Immature natural killer cell (primary cell): ENCODE measurements at regions not wholly inside any gene's neighbourhood (a gene's known extent, or its start where the extent isn't known, plus 50 kb on each side); places are given as distances from the start of the nearest gene placed in this dataset.

Experiments used
- DNase-seq, 3 donors: peaks; one replicate each; pipeline ENCODE4 v3.0.0; 2022; ENCODE audit warnings: mixed read lengths in 1 of 3
- H3K27ac Mint-ChIP-seq, 6 donors: one replicate each; pipeline ENCODE4 v1.8.0; 2020; ENCODE audit warnings: mixed read lengths in 6 of 6, mild to moderate bottlenecking in 5 of 6, inconsistent platforms in 4 of 6, moderate library complexity in 3 of 6
- H3K27me3 Mint-ChIP-seq, 3 donors: one replicate each; pipeline ENCODE4 v1.8.0; 2020 to 2021; ENCODE audit warnings: low read depth in 3 of 3, mild to moderate bottlenecking in 3 of 3, mixed read lengths in 3 of 3, moderate library complexity in 3 of 3, inconsistent platforms in 1 of 3
- H3K36me3 Mint-ChIP-seq, 3 donors: one replicate each; pipeline ENCODE4 v1.8.0; 2020; ENCODE audit warnings: mixed read lengths in 3 of 3, inconsistent platforms in 2 of 3, mild to moderate bottlenecking in 2 of 3
- H3K4me1 Mint-ChIP-seq, 2 donors: one replicate each; pipeline ENCODE4 v1.8.0; 2020; ENCODE audit warnings: inconsistent platforms in 2 of 2, mild to moderate bottlenecking in 2 of 2, mixed read lengths in 2 of 2, moderate library complexity in 1 of 2
- H3K4me3 Mint-ChIP-seq, 5 donors: one replicate each; pipeline ENCODE4 v1.8.0; 2020; ENCODE audit warnings: mild to moderate bottlenecking in 5 of 5, mixed read lengths in 5 of 5, inconsistent platforms in 3 of 5, moderate library complexity in 3 of 5
- H3K9me3 Mint-ChIP-seq, 6 donors: one replicate each; pipeline ENCODE4 v1.8.0; 2020; ENCODE audit warnings: mild to moderate bottlenecking in 6 of 6, mixed read lengths in 6 of 6, inconsistent platforms in 4 of 6, moderate library complexity in 3 of 6

GRCh38 chr5:40312205-40312604, 367.5 kb upstream of the PTGER4 start:
- no peak for DNase-seq
- Mint-ChIP-seq H3K9me3 (no peaks in the 10 kb centered on the region), H3K27ac (no peak overlapping the region), H3K27me3 (peaks cover 0 to 3% (median 0%) of the 10 kb centered on the region in 3 donors), H3K36me3 (peaks cover 0 to 18% (median 3%) of the 10 kb centered on the region in 3 donors), H3K4me1 (peaks cover 2 to 8% of the 10 kb centered on the region in 2 donors), H3K4me3 (no peak overlapping the region)

- H3K36me3 Mint-ChIP-seq = peaks cover 0 to 11% (median 3%) of the 10 kb centered on the region in 3 donors
- no peak for DNase-seq
- no peaks in the 10 kb centered on the region for H3K9me3 Mint-ChIP-seq
- H3K4me1 Mint-ChIP-seq = peaks cover 2 to 8% of the 10 kb centered on the region in 2 donors
- no peak overlapping the region for H3K27ac Mint-ChIP-seq
- no peak overlapping the region for H3K4me3 Mint-ChIP-seq
- no peaks in the 10 kb centered on the region for H3K27me3 Mint-ChIP-seq
Observed at GRCh38 chr5:40309851-40310250, 369.9 kb upstream of the PTGER4 start.

GRCh38 chr5:40308867-40309266, 370.8 kb upstream of the PTGER4 start:
- Mint-ChIP-seq H3K4me1 (peaks cover 2 to 8% of the 10 kb centered on the region in 2 donors), H3K4me3 (no peak overlapping the region), H3K27me3 (peaks cover 0 to 1% (median 0%) of the 10 kb centered on the region in 3 donors), H3K27ac (no peak overlapping the region), H3K9me3 (no peaks in the 10 kb centered on the region), H3K36me3 (peaks cover 0 to 11% (median 3%) of the 10 kb centered on the region in 3 donors)
- no peak for DNase-seq

- DNase-seq = no peak
- H3K27ac Mint-ChIP-seq = no peak overlapping the region
- H3K4me3 Mint-ChIP-seq = no peak overlapping the region
- H3K4me1 Mint-ChIP-seq = peaks cover 2 to 8% of the 10 kb centered on the region in 2 donors
- H3K36me3 Mint-ChIP-seq = peaks cover 0 to 15% (median 3%) of the 10 kb centered on the region in 3 donors
- H3K9me3 Mint-ChIP-seq = no peaks in the 10 kb centered on the region
- H3K27me3 Mint-ChIP-seq = peaks cover 0 to 1% (median 0%) of the 10 kb centered on the region in 3 donors
Observed at GRCh38 chr5:40307920-40308319, 371.8 kb upstream of the PTGER4 start.

GRCh38 chr5:40306869-40307487, 372.7 kb upstream of the PTGER4 start:
- Mint-ChIP-seq H3K4me3 (no peak overlapping the region), H3K9me3 (no peaks in the 10 kb centered on the region), H3K36me3 (peaks cover 0 to 12% (median 0%) of the 10 kb centered on the region in 3 donors), H3K27me3 (peaks cover 0 to 1% (median 0%) of the 10 kb centered on the region in 3 donors), H3K4me1 (peaks cover 2 to 8% of the 10 kb centered on the region in 2 donors), H3K27ac (no peak overlapping the region)
- DNase-seq = no peak

- Mint-ChIP-seq H3K4me3 (no peak overlapping the region), H3K27ac (peak overlapping the region in 1 of 6 donors; percentile 16), H3K9me3 (peaks cover 0 to 2% (median 0%) of the 10 kb centered on the region in 6 donors), H3K27me3 (peaks cover 0 to 2% (median 2%) of the 10 kb centered on the region in 3 donors), H3K4me1 (no peaks in the 10 kb centered on the region), H3K36me3 (peaks cover 0 to 9% (median 4%) of the 10 kb centered on the region in 3 donors)
- DNase-seq = no peak
Observed at GRCh38 chr5:40292006-40292405, 387.7 kb upstream of the PTGER4 start.

GRCh38 chr5:40291338-40291737, 388.4 kb upstream of the PTGER4 start:
- no peak overlapping the region for H3K27ac Mint-ChIP-seq
- H3K4me3 Mint-ChIP-seq = no peak overlapping the region
- H3K27me3 Mint-ChIP-seq = peaks cover 0 to 3% (median 2%) of the 10 kb centered on the region in 3 donors
- peaks cover 0 to 9% (median 4%) of the 10 kb centered on the region in 3 donors for H3K36me3 Mint-ChIP-seq
- no peaks in the 10 kb centered on the region for H3K9me3 Mint-ChIP-seq
- H3K4me1 Mint-ChIP-seq = no peaks in the 10 kb centered on the region
- DNase-seq = no peak

- H3K9me3 Mint-ChIP-seq = no peaks in the 10 kb centered on the region
- no peak for DNase-seq
- H3K36me3 Mint-ChIP-seq = peaks cover 0 to 9% (median 4%) of the 10 kb centered on the region in 3 donors
- peaks cover 0 to 3% (median 0%) of the 10 kb centered on the region in 3 donors for H3K27me3 Mint-ChIP-seq
- no peak overlapping the region for H3K27ac Mint-ChIP-seq
- H3K4me1 Mint-ChIP-seq = no peaks in the 10 kb centered on the region
- H3K4me3 Mint-ChIP-seq = no peak overlapping the region
Observed at GRCh38 chr5:40288800-40289485, 390.8 kb upstream of the PTGER4 start.

- H3K4me3 Mint-ChIP-seq = no peak overlapping the region
- H3K9me3 Mint-ChIP-seq = no peaks in the 10 kb centered on the region
- H3K27me3 Mint-ChIP-seq = peaks cover 0 to 2% (median 0%) of the 10 kb centered on the region in 3 donors
- DNase-seq = no peak
- no peak overlapping the region for H3K27ac Mint-ChIP-seq
- peaks cover 0 to 4% (median 0%) of the 10 kb centered on the region in 3 donors for H3K36me3 Mint-ChIP-seq
- no peaks in the 10 kb centered on the region for H3K4me1 Mint-ChIP-seq
Observed at GRCh38 chr5:40284863-40285262, 394.9 kb upstream of the PTGER4 start.

- H3K4me3 Mint-ChIP-seq = no peak overlapping the region
- H3K9me3 Mint-ChIP-seq = no peaks in the 10 kb centered on the region
- no peak for DNase-seq
- peaks cover 10 to 25% of the 10 kb centered on the region in 2 donors for H3K4me1 Mint-ChIP-seq
- no peak overlapping the region for H3K27ac Mint-ChIP-seq
- no peaks in the 10 kb centered on the region for H3K27me3 Mint-ChIP-seq
- H3K36me3 Mint-ChIP-seq = no peaks in the 10 kb centered on the region
Observed at GRCh38 chr5:40278881-40279280, 400.8 kb upstream of the PTGER4 start.

- H3K9me3 Mint-ChIP-seq = no peaks in the 10 kb centered on the region
- peak overlapping the region in 2 of 5 donors; percentile 31 to 36 for H3K4me3 Mint-ChIP-seq
- H3K27ac Mint-ChIP-seq = peak overlapping the region in 3 of 6 donors; percentile 37 to 79 (median 43)
- H3K4me1 Mint-ChIP-seq = peaks cover 10 to 25% of the 10 kb centered on the region in 2 donors
- no peaks in the 10 kb centered on the region for H3K36me3 Mint-ChIP-seq
- no peak for DNase-seq
- peaks cover 0 to 2% (median 1%) of the 10 kb centered on the region in 3 donors for H3K27me3 Mint-ChIP-seq
Observed at GRCh38 chr5:40277161-40277906, 402.4 kb upstream of the PTGER4 start.

- Mint-ChIP-seq H3K36me3 (no peaks in the 10 kb centered on the region), H3K4me3 (peak overlapping the region in 1 of 5 donors; percentile 31), H3K4me1 (peaks cover 10 to 25% of the 10 kb centered on the region in 2 donors), H3K9me3 (no peaks in the 10 kb centered on the region), H3K27ac (peak overlapping the region in 1 of 6 donors; percentile 79), H3K27me3 (peaks cover 0 to 2% (median 1%) of the 10 kb centered on the region in 3 donors)
- no peak for DNase-seq
Observed at GRCh38 chr5:40276426-40277102, 403.2 kb upstream of the PTGER4 start.

- Mint-ChIP-seq H3K4me3 (no peak overlapping the region), H3K27me3 (peaks cover 0 to 2% (median 1%) of the 10 kb centered on the region in 3 donors), H3K4me1 (peaks cover 23 to 40% of the 10 kb centered on the region in 2 donors), H3K36me3 (no peaks in the 10 kb centered on the region), H3K27ac (no peak overlapping the region), H3K9me3 (no peaks in the 10 kb centered on the region)
- no peak for DNase-seq
Observed at GRCh38 chr5:40274568-40274967, 405.1 kb upstream of the PTGER4 start.
